GM12874 (cell line): ENCODE measurements at regions not wholly inside any gene's neighbourhood (a gene's known extent, or its start where the extent isn't known, plus 50 kb on each side); places are given as distances from the start of the nearest gene placed in this dataset.

Experiments
- TF ChIP-seq, protein P1 (sequence below): IDR thresholded peaks from 2 replicates; pipeline ENCODE4 v1.5.1; 2011; ENCODE audit warnings: low read depth, mild to moderate bottlenecking, control low read depth, low read length, moderate library complexity; ENCODE audit not compliant: insufficient read depth

DNA sequence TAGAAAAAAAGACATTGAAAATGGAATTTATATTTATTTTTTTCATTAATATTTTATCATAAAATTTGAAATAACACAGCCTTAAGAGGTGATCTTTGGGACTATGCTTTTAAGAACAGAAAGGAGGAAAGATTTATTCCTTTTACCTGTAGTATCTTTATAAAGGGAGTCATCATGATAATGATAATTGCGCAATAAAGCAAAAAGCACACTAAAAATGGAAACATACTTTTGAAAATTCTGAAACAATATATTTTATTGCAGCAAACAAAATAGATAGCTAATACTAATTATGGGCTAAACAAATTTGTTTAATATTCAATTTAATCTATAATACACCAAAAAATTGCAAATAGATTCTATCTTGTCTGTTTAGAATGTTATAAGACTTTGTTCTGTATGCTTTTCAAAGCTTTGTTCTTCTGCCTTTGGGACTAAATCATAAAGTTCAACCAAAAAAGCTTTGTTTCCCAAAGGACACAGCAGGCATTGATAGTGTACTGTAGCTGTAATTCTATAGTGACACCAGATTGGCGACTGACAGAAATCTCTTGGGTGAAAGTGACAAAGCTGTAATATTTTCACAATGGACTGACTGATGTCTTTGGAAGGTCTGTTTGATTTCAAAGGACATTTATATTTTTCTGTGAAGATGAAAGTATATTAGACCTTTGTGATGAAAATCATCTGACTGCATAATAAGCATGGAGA is 2156.6 kb upstream of the TENM3 start:
- TF ChIP-seq, protein P1, sequence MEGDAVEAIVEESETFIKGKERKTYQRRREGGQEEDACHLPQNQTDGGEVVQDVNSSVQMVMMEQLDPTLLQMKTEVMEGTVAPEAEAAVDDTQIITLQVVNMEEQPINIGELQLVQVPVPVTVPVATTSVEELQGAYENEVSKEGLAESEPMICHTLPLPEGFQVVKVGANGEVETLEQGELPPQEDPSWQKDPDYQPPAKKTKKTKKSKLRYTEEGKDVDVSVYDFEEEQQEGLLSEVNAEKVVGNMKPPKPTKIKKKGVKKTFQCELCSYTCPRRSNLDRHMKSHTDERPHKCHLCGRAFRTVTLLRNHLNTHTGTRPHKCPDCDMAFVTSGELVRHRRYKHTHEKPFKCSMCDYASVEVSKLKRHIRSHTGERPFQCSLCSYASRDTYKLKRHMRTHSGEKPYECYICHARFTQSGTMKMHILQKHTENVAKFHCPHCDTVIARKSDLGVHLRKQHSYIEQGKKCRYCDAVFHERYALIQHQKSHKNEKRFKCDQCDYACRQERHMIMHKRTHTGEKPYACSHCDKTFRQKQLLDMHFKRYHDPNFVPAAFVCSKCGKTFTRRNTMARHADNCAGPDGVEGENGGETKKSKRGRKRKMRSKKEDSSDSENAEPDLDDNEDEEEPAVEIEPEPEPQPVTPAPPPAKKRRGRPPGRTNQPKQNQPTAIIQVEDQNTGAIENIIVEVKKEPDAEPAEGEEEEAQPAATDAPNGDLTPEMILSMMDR: no peak

DNA sequence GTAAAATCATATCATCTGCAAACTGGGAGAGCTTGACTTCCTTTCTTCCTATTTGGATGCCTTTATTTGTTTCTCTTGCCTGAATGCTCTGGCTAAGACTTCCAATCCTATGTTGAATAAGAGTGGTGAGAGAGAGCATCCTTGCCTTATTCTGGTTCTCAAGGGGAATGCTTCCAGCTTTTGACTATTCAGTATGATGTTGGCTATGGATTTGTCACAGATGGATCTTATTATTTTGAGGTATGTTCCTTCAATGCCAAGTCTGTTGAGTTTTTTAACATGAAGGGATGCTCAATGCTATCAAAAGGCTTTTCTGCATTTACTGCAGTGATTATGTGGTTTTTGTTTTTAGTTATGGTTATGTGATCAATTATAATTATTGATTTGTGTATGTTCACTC is 2144.6 kb upstream of the TENM3 start:
- TF ChIP-seq, protein P1: no peak

DNA sequence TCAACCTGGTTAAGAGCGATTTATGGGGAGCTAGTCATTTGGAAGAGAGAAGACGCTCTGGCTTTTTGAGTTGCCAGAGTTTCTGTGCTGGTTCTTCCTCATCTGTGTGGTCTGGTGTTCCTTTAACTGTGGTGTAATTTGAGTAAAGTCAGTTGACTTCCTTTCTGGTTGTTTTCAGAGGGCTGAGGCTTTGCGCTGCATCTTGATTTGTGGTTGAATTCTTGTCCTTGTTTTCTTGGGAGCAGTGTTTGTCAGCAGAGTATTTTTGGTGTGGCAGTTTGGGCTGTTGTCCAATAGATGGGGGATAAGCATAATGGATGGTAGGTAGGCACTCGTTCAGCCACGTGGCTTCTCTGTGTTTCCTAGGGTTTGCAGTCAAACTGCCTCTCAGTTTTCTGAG is 2143.2 kb upstream of the TENM3 start:
- TF ChIP-seq, protein P1: no peak

DNA sequence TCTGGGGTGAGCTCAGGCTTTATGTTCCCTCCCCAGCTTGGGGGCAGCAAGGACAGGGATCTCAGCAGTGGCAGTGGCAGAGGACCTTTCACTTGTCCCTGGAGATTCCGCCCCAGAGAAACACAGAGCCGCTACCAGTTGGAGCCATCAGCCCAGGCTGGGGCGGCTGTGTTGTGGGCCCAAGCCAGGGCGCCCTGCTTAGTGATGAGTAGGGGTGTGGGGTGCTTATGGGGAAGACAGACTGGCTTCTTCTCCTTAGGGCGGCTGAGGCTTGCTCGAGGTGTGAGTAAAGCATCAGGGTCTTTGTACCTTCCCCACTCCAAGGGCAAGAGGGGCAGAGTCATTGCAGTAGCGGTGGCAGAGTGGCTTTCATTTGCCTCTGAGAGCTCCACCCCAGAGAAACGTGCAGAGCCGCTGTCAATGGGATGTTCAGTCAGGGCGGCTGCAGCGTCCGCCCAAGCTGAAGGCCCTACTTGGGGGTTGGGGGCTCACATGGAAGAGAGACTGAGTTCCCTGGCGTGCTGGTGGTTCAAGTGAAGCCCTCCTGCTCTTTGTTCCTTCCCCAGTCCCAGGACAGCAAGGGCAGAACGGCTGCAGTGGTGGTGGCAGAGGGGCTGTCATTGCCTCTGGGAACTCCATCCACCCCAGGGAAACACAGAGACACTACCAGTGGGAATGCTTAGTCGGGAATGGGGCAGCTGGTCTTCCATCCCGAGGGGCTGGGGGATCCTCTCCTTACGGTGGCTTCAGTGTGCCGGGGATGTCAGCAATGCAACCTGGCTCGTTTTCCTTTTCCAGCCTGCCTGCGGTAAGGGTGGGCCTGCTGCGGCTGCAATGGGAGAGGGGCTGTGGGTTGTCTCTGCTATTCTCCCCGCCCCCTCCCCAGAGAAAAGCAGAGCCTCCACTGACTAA is 2142.5 kb upstream of the TENM3 start:
- TF ChIP-seq, protein P1: no peak

DNA sequence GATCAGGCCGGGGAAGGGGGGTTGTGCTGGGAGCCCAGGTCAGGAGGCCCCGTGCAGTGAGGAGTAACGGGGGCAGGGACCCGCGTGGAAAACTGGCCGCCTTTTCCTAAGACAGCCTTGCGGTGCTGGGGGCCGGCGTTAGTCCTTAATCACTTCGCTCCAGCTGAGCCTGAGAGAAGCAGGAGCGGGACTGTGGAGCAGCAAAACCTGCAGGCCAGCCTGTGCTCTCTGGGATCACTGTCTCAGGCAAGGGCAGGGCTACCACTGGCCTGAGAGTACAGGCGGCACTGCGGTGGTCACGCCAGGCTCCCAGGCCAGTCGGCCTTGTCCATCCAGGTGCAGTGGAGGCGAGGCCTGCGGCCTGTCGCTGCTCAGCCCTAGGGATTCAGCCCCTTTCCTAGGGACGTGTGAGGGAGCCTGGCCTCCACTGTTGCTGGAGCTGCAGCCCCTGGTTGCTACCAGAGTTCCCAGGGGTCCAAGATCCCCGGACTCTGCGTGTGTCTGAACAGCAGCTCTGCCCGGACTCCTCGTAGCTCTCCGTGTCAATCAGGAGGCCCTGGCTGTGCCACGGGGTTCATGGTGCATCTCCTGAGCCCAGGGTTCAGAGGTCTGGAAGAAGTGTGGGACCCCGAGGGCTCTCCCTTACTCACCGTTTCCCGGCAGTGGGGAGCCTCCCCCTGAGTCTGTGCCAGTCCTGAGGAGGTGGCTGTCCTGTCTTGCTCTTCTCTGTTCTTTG is 2141.7 kb upstream of the TENM3 start:
- TF ChIP-seq, protein P1: no peak

DNA sequence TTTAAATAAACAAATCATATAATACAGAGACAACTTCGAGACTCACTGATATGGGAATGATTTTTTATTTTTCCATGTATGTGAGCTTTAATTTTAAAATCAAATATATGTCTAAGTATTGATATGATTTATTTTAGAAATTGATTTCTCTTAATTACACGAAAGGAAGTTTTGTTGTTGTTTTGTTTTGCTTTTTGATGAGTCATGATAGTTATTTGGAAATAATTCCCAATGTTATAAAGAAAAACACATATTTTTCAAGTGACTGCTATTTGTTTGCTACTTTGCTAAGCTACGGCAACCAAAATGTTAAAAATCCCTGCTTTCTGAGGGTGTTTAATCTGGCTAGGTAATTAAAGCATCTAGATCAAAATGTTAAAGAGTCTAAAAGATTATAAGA is 2139.4 kb upstream of the TENM3 start:
- TF ChIP-seq, protein P1: no peak

DNA sequence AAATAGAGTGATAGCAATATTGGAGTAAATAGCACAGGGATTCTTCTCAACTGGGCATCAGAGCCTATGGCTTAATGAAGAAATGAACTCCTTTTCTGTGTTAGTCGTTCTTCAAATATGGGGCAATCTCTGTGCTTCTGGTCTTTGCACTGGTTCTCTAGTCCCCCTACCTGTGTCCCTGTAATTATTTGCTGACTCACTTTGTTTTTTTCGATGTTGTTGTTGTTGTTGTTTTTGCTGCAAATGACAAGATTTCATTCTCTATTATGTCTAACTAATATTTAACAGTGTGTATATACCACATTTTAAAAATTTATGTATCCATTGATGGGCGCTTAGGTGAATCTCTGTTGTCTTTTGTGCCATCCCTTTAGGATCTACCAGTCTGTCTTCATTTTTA is 2137.8 kb upstream of the TENM3 start:
- TF ChIP-seq, protein P1: no peak
